ENCODE measurements at regions not wholly inside any gene's neighbourhood (a gene's known extent, or its start where the extent isn't known, plus 50 kb on each side); places are given as distances from the start of the nearest gene placed in this dataset.

- no CpG with 5 or more reads among the region's 11 CpGs for WGBS (ENCODE audit: insufficient coverage, low lambda C conversion rate)
- H3K27me3 ChIP-seq (ENCODE audit: control insufficient read depth, insufficient read depth, low read length): no peaks in the 10 kb centered on the region
- H3K27ac ChIP-seq (ENCODE audit: low read length): peak overlapping the region; percentile 73
- H3K4me3 ChIP-seq (ENCODE audit: low read length): no peak overlapping the region
- DNase-seq: peak; percentile 84 to 88
- peaks cover 50% of the 10 kb centered on the region for H3K4me1 ChIP-seq (ENCODE audit: control insufficient read depth, insufficient read depth, low read length)
- no peaks in the 10 kb centered on the region for H3K36me3 ChIP-seq (ENCODE audit: control insufficient read depth, insufficient read depth, low read length)
- peaks cover 17% of the 10 kb centered on the region for H3K9me3 ChIP-seq (ENCODE audit: control insufficient read depth, low read depth, low read length)
Measured at GRCh38 chr2:43018179-43019024, 208.0 kb downstream of the ZFP36L2 start.

DNA sequence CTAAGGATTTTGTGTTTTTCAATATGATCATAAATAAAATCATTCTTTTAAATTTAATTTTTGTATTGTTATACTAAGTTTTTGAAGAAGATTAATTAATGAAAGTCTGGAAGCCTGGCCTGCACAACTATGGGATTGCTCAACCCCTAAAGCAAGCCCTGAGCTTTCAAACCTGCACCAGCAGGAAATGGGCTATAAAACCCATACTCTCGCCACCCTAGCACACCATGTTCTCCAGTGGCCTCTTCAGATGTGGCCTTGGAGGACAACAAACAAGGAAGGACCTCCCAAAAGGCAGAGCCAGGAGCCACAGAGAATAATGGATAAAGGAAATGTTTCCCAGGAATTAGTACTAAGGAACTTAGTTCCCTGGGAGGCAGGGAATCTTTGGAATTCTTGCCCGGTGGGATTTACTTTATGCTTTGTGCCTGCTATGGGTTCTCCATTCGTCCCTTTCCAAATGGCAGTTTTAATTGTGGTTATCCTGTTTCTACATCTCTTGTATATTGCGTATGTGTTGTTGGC, 212.5 kb downstream of the ZFP36L2 start:
- no peaks in the 10 kb centered on the region for H3K36me3 ChIP-seq (ENCODE audit: control insufficient read depth, insufficient read depth, low read length)
- H3K27me3 ChIP-seq (ENCODE audit: control insufficient read depth, insufficient read depth, low read length): no peaks in the 10 kb centered on the region
- 100% methylated on average over 1 of the region's 4 CpGs for WGBS (ENCODE audit: insufficient coverage, low lambda C conversion rate)
- peak overlapping the region; percentile 36 for H3K27ac ChIP-seq (ENCODE audit: low read length)
- H3K4me3 ChIP-seq (ENCODE audit: low read length): no peak overlapping the region
- H3K9me3 ChIP-seq (ENCODE audit: control insufficient read depth, low read depth, low read length): no peaks in the 10 kb centered on the region
- peaks cover 30% of the 10 kb centered on the region for H3K4me1 ChIP-seq (ENCODE audit: control insufficient read depth, insufficient read depth, low read length)
- no peak for DNase-seq

DNA sequence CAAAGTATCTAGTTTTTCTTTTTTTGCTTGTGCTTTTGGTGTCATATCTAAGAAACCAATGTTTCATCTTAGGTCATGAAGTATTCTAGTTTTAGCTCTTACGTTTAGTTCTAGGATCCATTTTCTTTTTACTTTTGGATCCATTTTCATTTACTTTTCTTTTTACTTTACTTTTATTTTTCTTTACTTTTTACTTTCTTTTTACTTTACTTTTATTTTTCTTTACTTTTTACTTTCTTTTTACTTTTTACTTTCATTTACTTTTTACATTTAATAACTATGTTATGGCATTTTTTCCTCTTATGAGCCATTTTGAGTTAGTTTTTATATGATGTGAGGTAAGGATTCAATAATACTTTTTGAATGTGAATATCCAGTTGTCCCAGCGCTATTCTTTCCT, 213.4 kb downstream of the ZFP36L2 start:
- DNase-seq: no peak
- H3K36me3 ChIP-seq (ENCODE audit: control insufficient read depth, insufficient read depth, low read length): no peaks in the 10 kb centered on the region
- H3K9me3 ChIP-seq (ENCODE audit: control insufficient read depth, low read depth, low read length): peaks cover under 1% of the 10 kb centered on the region
- H3K27me3 ChIP-seq (ENCODE audit: control insufficient read depth, insufficient read depth, low read length): no peaks in the 10 kb centered on the region
- H3K4me3 ChIP-seq (ENCODE audit: low read length): no peak overlapping the region
- 79% methylated on average over 2 of the region's 2 CpGs for WGBS (ENCODE audit: insufficient coverage, low lambda C conversion rate)
- peaks cover 21% of the 10 kb centered on the region for H3K4me1 ChIP-seq (ENCODE audit: control insufficient read depth, insufficient read depth, low read length)
- H3K27ac ChIP-seq (ENCODE audit: low read length): no peak overlapping the region

DNA sequence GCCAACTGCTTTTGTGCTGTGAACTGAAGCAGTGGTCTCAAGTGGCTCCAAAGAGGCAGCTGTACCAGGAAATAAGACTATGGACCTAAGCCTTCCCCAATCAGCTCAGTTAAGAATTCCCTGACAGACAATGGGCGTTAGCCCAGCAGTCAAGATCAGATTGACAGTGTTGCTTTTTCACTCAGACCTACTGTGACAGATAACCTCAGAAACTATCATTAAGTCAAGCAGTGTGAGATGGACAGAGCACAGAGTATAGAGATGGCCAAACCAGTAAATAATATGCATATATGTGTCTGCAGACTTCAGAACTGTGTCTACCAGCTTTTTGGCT, 215.3 kb downstream of the ZFP36L2 start:
- Histone ChIP-seq H3K4me1 (ENCODE audit: control insufficient read depth, insufficient read depth, low read length) (peaks cover 28% of the 10 kb centered on the region), H3K27me3 (ENCODE audit: control insufficient read depth, insufficient read depth, low read length) (no peaks in the 10 kb centered on the region), H3K9me3 (ENCODE audit: control insufficient read depth, low read depth, low read length) (peaks cover 5% of the 10 kb centered on the region), H3K27ac (ENCODE audit: low read length) (peak overlapping the region; percentile 21), H3K4me3 (ENCODE audit: low read length) (no peak overlapping the region), H3K36me3 (ENCODE audit: control insufficient read depth, insufficient read depth, low read length) (no peaks in the 10 kb centered on the region)
- DNase-seq: peak in 1 of 2 donors; percentile 55
- WGBS (ENCODE audit: insufficient coverage, low lambda C conversion rate): 83% methylated on average over 1 of the region's 1 CpG

DNA sequence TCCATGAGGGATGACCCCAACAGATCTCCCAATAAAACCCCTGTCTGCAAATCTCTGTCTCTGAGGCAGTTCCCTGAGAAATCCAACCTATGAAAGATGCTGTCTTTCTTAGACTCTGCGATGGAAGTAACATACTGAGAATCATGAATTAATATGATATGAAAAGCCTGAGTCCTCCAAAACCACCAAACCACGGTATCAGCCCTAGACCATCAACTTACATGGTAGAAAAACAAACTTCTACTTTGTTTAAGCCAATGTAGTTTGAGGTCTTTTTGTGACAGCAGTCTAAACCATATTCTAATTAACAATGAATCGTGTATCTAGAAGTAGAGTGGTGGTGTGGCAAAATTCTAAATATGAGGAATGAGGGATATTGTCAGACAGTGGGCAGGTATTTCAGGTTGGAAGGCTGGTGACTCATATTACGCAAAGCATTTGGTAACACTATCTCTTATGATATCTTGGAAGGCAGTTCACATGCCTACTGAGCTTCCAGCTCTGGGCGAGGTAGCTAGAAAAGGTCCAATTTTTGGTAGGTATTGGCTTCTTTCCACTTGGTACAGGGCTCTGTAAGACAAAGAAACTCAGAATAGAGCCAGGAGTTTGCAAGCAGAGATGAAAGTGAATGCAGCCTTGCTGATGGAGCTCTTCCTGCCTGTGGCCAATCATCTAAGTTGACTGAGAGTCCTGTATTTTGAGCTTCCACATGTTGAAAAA, 215.8 kb downstream of the ZFP36L2 start:
- Histone ChIP-seq H3K36me3 (ENCODE audit: control insufficient read depth, insufficient read depth, low read length) (no peaks in the 10 kb centered on the region), H3K4me3 (ENCODE audit: low read length) (no peak overlapping the region), H3K27me3 (ENCODE audit: control insufficient read depth, insufficient read depth, low read length) (no peaks in the 10 kb centered on the region), H3K4me1 (ENCODE audit: control insufficient read depth, insufficient read depth, low read length) (peaks cover 33% of the 10 kb centered on the region), H3K27ac (ENCODE audit: low read length) (peak overlapping the region; percentile 21), H3K9me3 (ENCODE audit: control insufficient read depth, low read depth, low read length) (peaks cover 5% of the 10 kb centered on the region)
- WGBS (ENCODE audit: insufficient coverage, low lambda C conversion rate): 60% methylated on average over 2 of the region's 5 CpGs
- peak in 1 of 2 donors; percentile 49 for DNase-seq

- H3K27ac ChIP-seq (ENCODE audit: low read length): no peak overlapping the region
- peaks cover 40% of the 10 kb centered on the region for H3K4me1 ChIP-seq (ENCODE audit: control insufficient read depth, insufficient read depth, low read length)
- no CpG with 5 or more reads among the region's 5 CpGs for WGBS (ENCODE audit: insufficient coverage, low lambda C conversion rate)
Measured at GRCh38 chr2:43009448-43009847, 217.0 kb downstream of the ZFP36L2 start.

GRCh38 chr2:43008388-43008787, 216.0 kb upstream of the HAAO start:
- WGBS (ENCODE audit: insufficient coverage, low lambda C conversion rate): no CpG with 5 or more reads among the region's 4 CpGs
- Histone ChIP-seq H3K27me3 (ENCODE audit: control insufficient read depth, insufficient read depth, low read length) (no peaks in the 10 kb centered on the region), H3K4me1 (ENCODE audit: control insufficient read depth, insufficient read depth, low read length) (peaks cover 42% of the 10 kb centered on the region), H3K9me3 (ENCODE audit: control insufficient read depth, low read depth, low read length) (peaks cover 5% of the 10 kb centered on the region), H3K27ac (ENCODE audit: low read length) (no peak overlapping the region), H3K4me3 (ENCODE audit: low read length) (no peak overlapping the region), H3K36me3 (ENCODE audit: control insufficient read depth, insufficient read depth, low read length) (no peaks in the 10 kb centered on the region)
- DNase-seq: no peak

More at GRCh38 chr2:43009448-43009847, 217.0 kb downstream of the ZFP36L2 start:
- Histone ChIP-seq H3K9me3 (ENCODE audit: control insufficient read depth, low read depth, low read length) (peaks cover 5% of the 10 kb centered on the region), H3K36me3 (ENCODE audit: control insufficient read depth, insufficient read depth, low read length) (no peaks in the 10 kb centered on the region), H3K27me3 (ENCODE audit: control insufficient read depth, insufficient read depth, low read length) (no peaks in the 10 kb centered on the region), H3K4me3 (ENCODE audit: low read length) (no peak overlapping the region)
- no peak for DNase-seq

DNA sequence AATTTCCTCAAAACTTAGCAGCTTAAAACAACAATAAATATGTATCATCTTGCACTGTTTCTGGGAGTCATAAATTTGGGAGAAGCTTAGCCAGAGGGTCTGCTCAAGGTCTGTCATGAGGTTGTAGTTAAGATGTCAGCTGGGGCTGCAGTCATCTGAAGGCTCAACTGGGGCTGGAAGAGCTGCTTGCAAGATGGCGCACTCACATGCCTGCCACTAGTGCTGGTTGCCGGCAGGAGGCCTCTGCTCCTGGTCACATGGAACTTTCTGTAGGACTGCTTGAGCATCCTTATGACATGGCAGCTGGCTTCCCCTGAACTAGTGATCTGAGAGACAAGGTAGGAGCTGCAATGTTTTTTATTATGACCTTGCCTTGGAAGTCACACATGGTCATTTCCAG, 215.5 kb upstream of the HAAO start:
- Histone ChIP-seq H3K36me3 (ENCODE audit: control insufficient read depth, insufficient read depth, low read length) (no peaks in the 10 kb centered on the region), H3K27ac (ENCODE audit: low read length) (no peak overlapping the region), H3K4me3 (ENCODE audit: low read length) (no peak overlapping the region), H3K9me3 (ENCODE audit: control insufficient read depth, low read depth, low read length) (peaks cover 5% of the 10 kb centered on the region), H3K4me1 (ENCODE audit: control insufficient read depth, insufficient read depth, low read length) (peaks cover 47% of the 10 kb centered on the region), H3K27me3 (ENCODE audit: control insufficient read depth, insufficient read depth, low read length) (no peaks in the 10 kb centered on the region)
- DNase-seq: no peak
- no CpG with 5 or more reads among the region's 2 CpGs for WGBS (ENCODE audit: insufficient coverage, low lambda C conversion rate)

GRCh38 chr2:43006834-43007543, 214.6 kb upstream of the HAAO start:
- no peak for DNase-seq
- Histone ChIP-seq H3K27ac (ENCODE audit: low read length) (peak overlapping the region; percentile 89), H3K4me3 (ENCODE audit: low read length) (no peak overlapping the region), H3K27me3 (ENCODE audit: control insufficient read depth, insufficient read depth, low read length) (no peaks in the 10 kb centered on the region), H3K9me3 (ENCODE audit: control insufficient read depth, low read depth, low read length) (peaks cover 5% of the 10 kb centered on the region), H3K36me3 (ENCODE audit: control insufficient read depth, insufficient read depth, low read length) (no peaks in the 10 kb centered on the region), H3K4me1 (ENCODE audit: control insufficient read depth, insufficient read depth, low read length) (peaks cover 55% of the 10 kb centered on the region)
- WGBS (ENCODE audit: insufficient coverage, low lambda C conversion rate): no CpG with 5 or more reads among the region's 5 CpGs

Measured in large intestine (tissue), 3 donors.